ENCODE measurements at regions not wholly inside any gene's neighbourhood (a gene's known extent, or its start where the extent isn't known, plus 50 kb on each side); places are given as distances from the start of the nearest gene placed in this dataset.
"Not testable (repeated sequence)": the region's sequence is repeated elsewhere in the genome, so short reads cannot be mapped to it uniquely, and the experiment has no call there.

DNA sequence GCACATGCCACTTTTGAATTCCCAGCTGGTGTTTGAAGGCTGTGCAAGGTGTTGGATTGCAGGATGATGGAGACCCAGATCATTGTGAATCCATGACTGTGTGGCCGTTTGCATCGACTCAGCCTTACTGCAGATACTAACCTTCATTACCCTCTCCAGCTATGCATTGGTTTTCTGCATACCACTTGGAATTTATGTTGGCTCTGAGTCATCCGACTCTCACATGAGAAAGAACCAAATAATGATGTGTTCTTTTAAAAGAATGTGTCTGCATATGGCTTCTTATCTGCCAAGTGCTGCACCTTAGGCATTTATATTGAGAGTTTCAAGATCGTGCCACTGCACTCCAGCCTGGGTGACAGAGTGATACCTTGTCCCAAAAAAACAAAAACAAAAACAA, 106.7 kb upstream of the PRKX start:
- DNase-seq (ENCODE audit: low read depth in 4 of 4, low spot score in 2 of 4), result no peak

- DNase-seq (ENCODE audit: low read depth in 4 of 4, low spot score in 2 of 4), result not testable (repeated sequence)
Measured at GRCh38 chrX:3817480-3817879, 104.0 kb upstream of the PRKX start.

- DNase-seq (ENCODE audit: low read depth in 4 of 4, low spot score in 2 of 4), result no peak
Measured at GRCh38 chrX:3815896-3816664, 102.6 kb upstream of the PRKX start.

DNA sequence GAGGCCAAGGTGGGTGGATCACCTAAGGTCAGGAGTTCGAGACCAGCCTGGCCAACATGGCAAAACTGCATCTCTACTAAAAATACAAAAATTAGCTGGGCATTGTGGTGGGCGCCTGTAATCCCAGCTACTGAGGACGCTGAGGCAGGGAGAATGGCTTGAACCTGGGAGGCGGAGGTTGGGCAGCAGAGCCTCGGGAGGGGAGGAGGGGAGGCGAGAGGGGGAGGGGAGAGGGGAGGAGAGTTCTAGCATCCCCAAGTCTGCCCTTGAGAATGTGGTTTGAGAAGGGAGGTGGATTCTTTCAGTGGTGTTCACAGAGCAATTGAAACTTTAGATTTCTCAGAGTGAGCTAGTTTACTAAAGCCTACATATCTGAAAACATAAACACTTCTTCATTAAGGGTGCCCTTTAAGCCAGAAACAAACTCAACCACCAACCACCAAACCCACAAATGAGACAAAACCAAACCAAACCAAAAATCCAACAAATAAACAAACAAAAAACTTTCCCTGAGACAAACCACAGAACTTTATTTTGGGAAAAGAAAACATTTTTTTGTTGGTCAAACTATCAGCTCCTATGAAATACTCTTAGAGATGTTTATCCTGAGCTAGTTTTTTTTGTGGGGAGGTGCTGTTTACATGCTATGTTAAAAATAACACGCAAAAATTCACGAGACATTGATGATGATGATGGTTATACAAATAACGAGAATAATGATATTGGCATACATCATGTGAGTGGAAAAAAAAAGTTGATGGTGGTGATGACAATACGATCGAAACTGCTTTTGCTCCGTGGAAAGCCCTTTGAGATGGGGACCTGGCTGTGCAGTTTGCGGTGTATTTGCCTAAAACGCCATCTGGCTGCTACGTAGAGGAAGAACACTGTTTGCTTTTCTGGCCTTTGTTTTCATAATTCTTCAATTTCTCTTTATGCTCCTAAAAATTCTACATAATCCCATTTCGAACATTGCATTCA, 98.2 kb upstream of the PRKX start:
- DNase-seq (ENCODE audit: low read depth in 4 of 4, low spot score in 2 of 4), result no peak

DNA sequence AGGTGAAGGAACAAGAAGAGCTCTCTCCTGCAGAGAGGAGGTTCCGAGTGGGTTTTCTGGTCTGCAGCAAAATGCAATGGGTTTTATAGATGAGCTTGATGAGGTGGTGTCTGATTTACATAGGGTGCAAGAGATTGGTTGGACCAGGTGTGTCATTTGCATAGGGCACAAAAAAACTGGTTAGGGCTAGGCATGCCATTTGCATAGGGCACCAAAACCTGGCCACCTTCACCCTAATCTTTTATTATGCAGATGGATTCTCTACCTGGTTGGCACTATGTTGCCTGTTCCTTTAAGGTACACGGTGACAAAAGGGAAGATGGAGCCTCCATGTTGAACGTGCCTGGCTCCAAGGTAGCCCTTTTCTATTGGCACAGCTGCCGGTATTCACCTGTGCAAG, 94.5 kb upstream of the PRKX start:
- DNase-seq (ENCODE audit: low read depth in 4 of 4, low spot score in 2 of 4), result no peak

GRCh38 chrX:3806630-3807029, 93.2 kb upstream of the PRKX start:
- no peak for DNase-seq (ENCODE audit: low read depth in 4 of 4, low spot score in 2 of 4)

- DNase-seq (ENCODE audit: low read depth in 4 of 4, low spot score in 2 of 4), result no peak
Measured at GRCh38 chrX:3803713-3804112, 90.3 kb upstream of the PRKX start.

DNA sequence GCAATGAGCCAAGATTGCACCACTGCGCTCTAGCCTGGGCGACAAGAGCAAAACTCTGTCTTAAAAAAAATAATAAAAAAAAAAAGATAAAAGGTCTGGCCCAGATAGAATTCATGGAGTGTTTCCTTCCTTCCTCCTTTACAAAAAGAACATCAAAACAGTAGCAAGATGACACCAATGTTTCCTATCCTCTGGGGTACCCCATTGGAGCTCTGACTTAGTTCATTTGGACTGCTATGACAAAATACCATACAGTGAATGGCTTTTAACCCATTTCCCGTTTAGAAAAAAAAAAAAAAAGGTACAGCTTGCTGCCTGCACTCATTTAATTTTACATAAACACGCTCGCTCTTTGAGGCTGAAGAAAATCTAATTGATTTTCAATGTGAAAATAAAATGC, 89.9 kb upstream of the PRKX start:
- DNase-seq (ENCODE audit: low read depth in 4 of 4, low spot score in 2 of 4), result no peak

DNA sequence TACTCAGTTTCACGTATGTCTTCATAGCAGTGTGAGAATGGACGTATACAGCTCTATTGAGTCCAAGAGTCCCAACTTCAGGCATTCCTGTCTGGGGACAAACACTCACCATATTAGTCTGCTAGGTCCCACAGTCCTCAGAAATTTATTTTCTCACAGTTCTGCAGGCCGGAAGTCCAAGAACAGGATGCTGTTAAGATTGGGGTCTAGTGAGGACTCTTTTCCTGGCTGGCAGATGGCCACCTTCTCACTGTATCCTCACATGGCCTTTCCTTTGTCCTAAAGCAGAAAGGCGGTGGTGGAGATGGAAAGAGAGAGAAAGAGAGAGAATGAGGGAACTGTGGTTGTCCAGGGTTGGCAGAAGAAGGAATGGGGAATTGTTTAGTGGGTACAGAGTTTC, 82.0 kb upstream of the PRKX start:
- DNase-seq (ENCODE audit: low read depth in 4 of 4, low spot score in 2 of 4), result not testable (repeated sequence)

DNA sequence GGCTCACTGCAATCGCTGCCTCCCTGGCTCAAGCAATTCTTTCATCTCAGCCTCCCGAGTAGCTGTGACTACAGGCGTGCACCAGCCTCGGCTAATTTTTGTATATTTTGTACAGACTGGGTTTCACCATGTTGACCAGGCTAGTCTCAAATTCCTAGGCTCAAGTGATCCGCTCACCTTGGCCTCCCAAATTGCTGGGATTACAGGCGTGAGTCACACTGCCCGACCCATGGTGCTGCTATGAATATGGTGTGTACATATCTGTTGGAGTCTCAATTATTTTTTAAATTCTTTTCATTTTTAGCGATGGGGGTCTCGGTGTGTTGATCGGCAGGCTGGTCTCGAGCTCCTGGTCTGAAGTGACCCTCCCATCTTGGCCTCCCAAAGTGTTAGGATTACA, 78.0 kb upstream of the PRKX start:
- DNase-seq (ENCODE audit: low read depth in 4 of 4, low spot score in 2 of 4), result no peak

- DNase-seq (ENCODE audit: low read depth in 4 of 4, low spot score in 2 of 4), result no peak
Measured at GRCh38 chrX:3788494-3789233, 75.2 kb upstream of the PRKX start.

DNA sequence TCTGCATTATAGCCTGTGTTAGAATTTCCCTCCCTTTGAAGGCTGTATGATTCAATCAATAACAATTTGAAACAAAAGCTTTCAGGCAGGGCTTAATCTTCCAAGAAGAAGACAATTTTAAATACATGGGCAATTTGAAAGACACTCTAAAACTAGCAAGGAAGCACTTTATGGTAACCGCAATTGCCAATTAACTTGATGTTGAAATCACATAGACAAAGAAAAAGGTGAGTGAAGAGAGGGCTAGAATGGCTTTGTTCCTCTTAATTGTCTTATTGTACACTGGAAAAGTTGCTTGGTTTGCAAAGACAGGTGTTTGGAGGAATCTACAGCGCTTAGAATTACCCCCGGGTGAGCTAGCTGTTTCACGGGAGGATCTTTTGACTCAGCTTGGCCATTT, 74.4 kb upstream of the PRKX start:
- no peak for DNase-seq (ENCODE audit: low read depth in 4 of 4, low spot score in 2 of 4)

DNA sequence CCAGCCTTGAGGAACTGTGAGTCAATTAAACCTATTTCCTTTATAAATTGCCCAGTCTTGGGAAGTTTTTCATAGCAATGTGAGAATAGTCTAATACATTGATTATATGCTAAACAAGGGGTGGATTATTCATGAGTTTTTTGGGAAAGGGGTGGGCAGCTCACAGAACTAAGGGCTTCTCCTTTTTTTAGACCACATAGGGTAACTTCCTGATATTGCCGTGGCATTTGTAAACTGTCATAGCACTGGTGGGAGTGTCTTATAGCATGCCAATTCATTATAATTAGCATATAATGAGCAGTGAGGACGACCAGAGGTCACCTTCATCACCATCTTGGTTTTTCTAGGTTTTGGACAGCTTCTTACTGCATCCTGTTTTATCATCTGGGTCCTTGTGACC, 72.4 kb upstream of the PRKX start:
- not testable (repeated sequence) for DNase-seq (ENCODE audit: low read depth in 4 of 4, low spot score in 2 of 4)

- no peak for DNase-seq (ENCODE audit: low read depth in 4 of 4, low spot score in 2 of 4)
Measured at GRCh38 chrX:3780564-3780963, 67.1 kb upstream of the PRKX start.

DNA sequence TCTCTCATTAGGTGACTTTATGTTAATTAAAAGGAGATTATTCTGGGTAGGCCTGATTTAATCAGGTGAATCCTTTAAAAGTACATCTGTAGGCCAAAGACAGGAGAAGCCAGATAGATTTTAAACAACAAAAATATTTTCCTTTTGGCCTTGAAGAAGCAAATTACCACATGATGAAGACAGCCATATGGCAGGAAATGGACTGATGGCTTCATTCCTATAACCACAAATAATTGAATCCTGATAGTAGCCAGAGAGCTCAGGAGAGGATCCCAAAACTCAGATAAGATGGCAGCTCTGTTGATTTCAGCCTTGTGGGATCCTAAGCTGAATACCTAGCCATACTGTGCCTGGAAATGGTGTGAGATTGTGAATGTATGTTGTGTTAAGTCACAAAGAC, 66.1 kb upstream of the PRKX start:
- DNase-seq (ENCODE audit: low read depth in 4 of 4, low spot score in 2 of 4), result no peak

DNA sequence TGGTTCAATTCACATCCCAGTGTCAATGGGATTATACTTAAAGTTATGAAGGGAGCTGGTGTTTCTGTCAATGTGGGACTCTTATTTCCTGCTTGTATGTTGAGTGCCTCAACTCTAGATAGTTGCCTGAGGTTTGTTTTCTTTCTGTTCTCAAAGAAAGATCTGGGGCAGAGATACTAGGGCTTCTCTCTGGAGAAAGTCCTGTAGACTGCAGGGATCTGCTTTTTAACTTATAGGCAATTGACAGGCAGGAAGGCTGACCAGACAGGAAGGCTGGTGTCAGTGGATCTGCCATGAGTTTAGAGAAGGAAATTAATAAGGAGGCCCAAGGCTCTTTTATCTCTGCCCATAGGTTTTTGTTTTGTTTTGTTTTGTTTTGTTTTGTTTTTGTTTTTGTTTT, 64.0 kb upstream of the PRKX start:
- DNase-seq (ENCODE audit: low read depth in 4 of 4, low spot score in 2 of 4), result no peak

DNA sequence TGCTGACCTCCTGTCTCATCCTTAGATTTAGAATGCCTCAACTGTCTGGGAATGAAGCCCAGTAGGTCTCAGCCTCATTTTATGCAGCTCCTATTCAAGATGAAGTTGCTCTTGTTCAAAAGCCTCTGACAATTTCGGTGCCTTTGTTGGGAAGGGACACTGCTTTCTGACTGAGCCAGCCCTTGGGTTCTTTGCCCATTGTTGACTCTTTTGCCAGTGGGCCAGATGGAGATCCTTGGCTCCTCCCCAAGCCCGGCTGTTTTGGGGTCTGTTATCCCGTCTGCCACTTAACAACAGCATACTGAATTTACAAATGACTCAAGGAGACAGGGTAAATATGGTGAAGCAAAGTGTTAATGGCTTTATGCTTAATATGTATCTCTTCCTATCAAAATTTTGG, 58.3 kb upstream of the PRKX start:
- DNase-seq (ENCODE audit: low read depth in 4 of 4, low spot score in 2 of 4), result no peak

GRCh38 chrX:3768881-3769280, 55.4 kb upstream of the PRKX start:
- no peak for DNase-seq (ENCODE audit: low read depth in 4 of 4, low spot score in 2 of 4)

Measured in left renal cortex interstitium (tissue), 4 donors.